Thymus (tissue), 11 donors: ENCODE measurements at regions not wholly inside any gene's neighbourhood (a gene's known extent, or its start where the extent isn't known, plus 50 kb on each side); places are given as distances from the start of the nearest gene placed in this dataset.

Experiments used
- DNase-seq, 9 donors: peaks; one replicate each; pipeline ENCODE4 v3.0.0-alpha.2; 2013; ENCODE audit warnings: low spot score in 9 of 9, low read depth in 6 of 9, missing footprints in 1 of 9
- H3K27ac ChIP-seq, 2 donors: one replicate each; pipeline ENCODE4 v1.5.1; 2013; ENCODE audit warnings: control low read depth in 1 of 2, low read depth in 1 of 2, low read length in 1 of 2, mild to moderate bottlenecking in 1 of 2, moderate library complexity in 1 of 2
- H3K27me3 ChIP-seq, 2 donors: one replicate each; pipeline ENCODE4 v1.5.1; 2013; ENCODE audit warnings: low read length in 1 of 2; ENCODE audit not compliant: control insufficient read depth in 2 of 2, insufficient read depth in 1 of 2
- H3K36me3 ChIP-seq, 2 donors: one replicate each; pipeline ENCODE4 v1.5.1; 2013; ENCODE audit warnings: low read length in 1 of 2, mild to moderate bottlenecking in 1 of 2, moderate library complexity in 1 of 2; ENCODE audit not compliant: control insufficient read depth in 2 of 2, insufficient read depth in 2 of 2
- H3K4me1 ChIP-seq, 2 donors: one replicate each; pipeline ENCODE4 v1.5.1; 2013; ENCODE audit warnings: low read length in 2 of 2; ENCODE audit not compliant: control insufficient read depth in 2 of 2, insufficient read depth in 2 of 2
- H3K4me3 ChIP-seq, 2 donors: one replicate each; pipeline ENCODE4 v1.5.1; 2013; ENCODE audit warnings: low read length in 2 of 2, control low read depth in 1 of 2, mild to moderate bottlenecking in 1 of 2
- H3K9me3 ChIP-seq, 2 donors: one replicate each; pipeline ENCODE4 v1.5.1; 2013; ENCODE audit warnings: low read length in 1 of 2, mild to moderate bottlenecking in 1 of 2; ENCODE audit not compliant: control insufficient read depth in 2 of 2, insufficient read depth in 1 of 2
- WGBS: extraction: QIAGEN DNeasy Blood & Tissue Kit; methylation state at CpG from one replicate; pipeline ENCODE4 v1.1.7; 2013; 5-methylcytosine and 5-hydroxymethylcytosine counted together
- donor health status: healthy.

DNA sequence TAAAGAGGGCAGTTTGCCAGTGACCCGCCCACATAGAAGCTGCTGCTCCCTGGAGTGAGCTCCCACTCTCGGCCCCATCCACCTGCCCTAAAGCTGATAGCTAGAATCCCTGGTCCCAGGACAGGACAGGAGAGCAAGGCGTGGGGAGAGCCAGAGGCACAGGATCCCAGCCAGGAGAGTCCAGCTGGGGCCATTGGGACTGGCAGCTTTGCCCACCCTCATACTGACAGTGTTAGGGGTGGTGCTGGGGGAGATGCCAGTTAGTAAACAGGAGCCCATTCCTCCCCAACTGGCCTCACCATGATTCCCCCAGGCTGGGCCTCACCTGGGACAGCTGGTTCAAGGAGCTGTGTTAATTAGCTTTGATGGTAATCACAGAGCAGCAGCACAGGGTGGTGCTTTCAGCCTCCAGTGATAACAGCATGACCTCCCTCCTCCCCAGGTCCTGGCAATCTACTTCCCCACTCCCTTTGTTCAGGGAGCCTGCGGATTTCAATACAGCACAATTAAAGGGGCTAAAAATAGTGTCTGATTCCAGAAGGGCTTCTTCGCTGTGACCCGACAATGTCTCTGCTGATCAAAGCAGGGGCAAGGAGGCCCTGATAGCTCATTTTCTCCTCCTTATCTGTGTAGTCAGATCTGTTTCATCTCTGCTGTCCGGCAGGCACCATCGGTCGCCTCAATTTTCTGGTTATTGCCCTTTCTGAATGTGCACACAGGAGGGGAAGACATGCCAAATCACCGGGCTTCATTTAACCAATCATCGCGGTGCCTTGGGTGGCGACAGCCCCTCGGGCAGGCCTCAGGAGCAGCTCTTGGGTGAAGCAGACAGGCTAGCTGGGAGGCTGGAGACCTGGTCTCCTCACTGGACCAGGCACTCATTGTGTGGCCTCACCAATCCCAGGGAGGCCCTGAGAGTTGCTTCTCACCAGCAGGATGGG, 119.9 kb upstream of the TEX51 start:
- Histone ChIP-seq H3K4me1 (peaks cover 0 to 4% of the 10 kb centered on the region in 2 donors), H3K27ac (no peak overlapping the region), H3K27me3 (peaks cover 2 to 29% of the 10 kb centered on the region in 2 donors), H3K4me3 (no peak overlapping the region), H3K9me3 (no peaks in the 10 kb centered on the region), H3K36me3 (no peaks in the 10 kb centered on the region)
- WGBS: 67% methylated on average over 14 of the region's 14 CpGs
- no peak for DNase-seq

- no peak overlapping the region for H3K4me3 ChIP-seq
- WGBS: 94% methylated on average over 8 of the region's 8 CpGs
- peaks cover 0 to 20% of the 10 kb centered on the region in 2 donors for H3K27me3 ChIP-seq
- no peak overlapping the region for H3K27ac ChIP-seq
- H3K9me3 ChIP-seq: peaks cover 0 to 1% of the 10 kb centered on the region in 2 donors
- H3K36me3 ChIP-seq: no peaks in the 10 kb centered on the region
- peaks cover 0 to 4% of the 10 kb centered on the region in 2 donors for H3K4me1 ChIP-seq
- no peak for DNase-seq
These were observed 117.5 kb upstream of the TEX51 start for GRCh38 chr2:126781206-126781605.

GRCh38 chr2:126781806-126782205, 116.9 kb upstream of the TEX51 start:
- no peak for DNase-seq
- Histone ChIP-seq H3K9me3 (peaks cover 0 to 1% of the 10 kb centered on the region in 2 donors), H3K4me3 (no peak overlapping the region), H3K27me3 (peaks cover 0 to 15% of the 10 kb centered on the region in 2 donors), H3K36me3 (no peaks in the 10 kb centered on the region), H3K4me1 (peaks cover 0 to 4% of the 10 kb centered on the region in 2 donors), H3K27ac (no peak overlapping the region)
- WGBS: 92% methylated on average over 6 of the region's 6 CpGs

GRCh38 chr2:126782648-126783047, 116.0 kb upstream of the TEX51 start:
- peaks cover 0 to 9% of the 10 kb centered on the region in 2 donors for H3K27me3 ChIP-seq
- no peaks in the 10 kb centered on the region for H3K36me3 ChIP-seq
- WGBS: 92% methylated on average over 4 of the region's 4 CpGs
- peaks cover 0 to 1% of the 10 kb centered on the region in 2 donors for H3K9me3 ChIP-seq
- H3K4me3 ChIP-seq: no peak overlapping the region
- DNase-seq: no peak
- no peaks in the 10 kb centered on the region for H3K4me1 ChIP-seq
- no peak overlapping the region for H3K27ac ChIP-seq

DNA sequence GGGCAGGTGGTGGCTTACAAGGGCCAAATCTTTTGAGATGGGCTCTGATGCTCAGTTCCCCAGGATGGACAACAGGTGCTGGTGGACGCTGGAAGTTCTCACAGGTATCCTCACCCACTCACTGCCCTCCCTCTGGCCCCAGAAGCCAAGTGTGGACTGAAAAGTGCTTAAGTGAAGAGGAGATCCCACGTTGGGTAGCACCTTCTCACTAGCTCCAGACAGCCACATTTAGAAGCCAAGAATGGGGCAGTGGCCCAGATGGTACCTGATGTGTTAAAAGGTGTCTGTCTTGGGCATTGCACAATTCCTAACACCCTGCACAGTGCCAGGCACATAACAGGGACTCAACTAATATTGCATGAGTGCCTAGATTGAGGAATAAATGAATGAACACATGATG, 115.3 kb upstream of the TEX51 start:
- H3K27ac ChIP-seq: no peak overlapping the region
- 71% methylated on average over 2 of the region's 2 CpGs for WGBS
- H3K4me1 ChIP-seq: no peaks in the 10 kb centered on the region
- no peak overlapping the region for H3K4me3 ChIP-seq
- peaks cover 0 to 9% of the 10 kb centered on the region in 2 donors for H3K27me3 ChIP-seq
- no peaks in the 10 kb centered on the region for H3K36me3 ChIP-seq
- no peak for DNase-seq
- H3K9me3 ChIP-seq: peaks cover 0 to 1% of the 10 kb centered on the region in 2 donors

GRCh38 chr2:126784045-126784444, 114.6 kb upstream of the TEX51 start:
- WGBS: 89% methylated on average over 6 of the region's 6 CpGs
- Histone ChIP-seq H3K27ac (no peak overlapping the region), H3K4me3 (no peak overlapping the region), H3K9me3 (peaks cover 0 to 1% of the 10 kb centered on the region in 2 donors), H3K36me3 (no peaks in the 10 kb centered on the region), H3K4me1 (no peaks in the 10 kb centered on the region), H3K27me3 (peaks cover 0 to 5% of the 10 kb centered on the region in 2 donors)
- DNase-seq: no peak

DNA sequence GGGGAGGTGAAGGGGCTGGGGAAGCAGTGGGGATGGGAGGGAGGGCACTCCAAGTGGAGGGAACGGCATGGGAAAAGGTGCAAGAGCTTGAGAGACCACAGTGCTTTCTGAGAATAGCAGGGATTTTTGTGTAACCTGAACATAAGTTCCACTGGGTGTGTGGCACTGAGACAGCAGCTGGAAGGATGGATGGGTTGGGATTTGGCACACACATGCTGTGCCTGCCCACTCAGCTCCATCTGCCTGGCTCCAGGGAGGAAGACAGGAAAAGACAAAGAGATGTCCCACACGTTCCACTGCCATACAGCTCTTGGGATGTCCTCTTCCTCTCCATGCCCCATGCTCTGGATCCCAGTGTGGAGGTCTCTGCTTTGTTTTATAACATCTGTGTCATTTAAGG, 114.1 kb upstream of the TEX51 start:
- no peak overlapping the region for H3K27ac ChIP-seq
- no peaks in the 10 kb centered on the region for H3K4me1 ChIP-seq
- no peak for DNase-seq
- H3K9me3 ChIP-seq: peaks cover 0 to 1% of the 10 kb centered on the region in 2 donors
- no peak overlapping the region for H3K4me3 ChIP-seq
- WGBS: 92% methylated on average over 2 of the region's 2 CpGs
- no peaks in the 10 kb centered on the region for H3K36me3 ChIP-seq
- H3K27me3 ChIP-seq: no peaks in the 10 kb centered on the region

- 92% methylated on average over 3 of the region's 3 CpGs for WGBS
- no peak overlapping the region for H3K27ac ChIP-seq
- no peaks in the 10 kb centered on the region for H3K36me3 ChIP-seq
- H3K4me3 ChIP-seq: no peak overlapping the region
- H3K4me1 ChIP-seq: no peaks in the 10 kb centered on the region
- peaks cover 0 to 1% of the 10 kb centered on the region in 2 donors for H3K9me3 ChIP-seq
- DNase-seq: no peak
- H3K27me3 ChIP-seq: no peaks in the 10 kb centered on the region
These were observed 113.5 kb upstream of the TEX51 start for GRCh38 chr2:126785236-126785635.

DNA sequence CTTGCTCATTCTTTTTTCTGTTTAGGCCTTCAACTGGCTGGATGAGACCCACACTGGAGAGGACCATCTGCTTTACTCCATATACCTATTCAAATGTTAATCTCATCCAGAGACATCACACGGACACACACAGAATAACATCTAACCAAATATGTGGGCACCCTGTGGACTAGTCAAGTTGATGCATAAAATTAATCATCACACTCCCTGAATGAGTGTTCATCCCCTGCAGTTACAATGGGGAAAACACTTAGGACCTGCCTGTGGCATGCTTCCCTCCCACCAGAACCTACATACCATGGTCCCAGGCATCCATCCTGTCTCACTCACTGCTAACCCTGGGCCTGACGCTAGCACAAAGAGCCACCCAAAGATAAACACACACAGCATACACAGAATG, 112.8 kb upstream of the TEX51 start:
- H3K9me3 ChIP-seq: peaks cover 0 to 1% of the 10 kb centered on the region in 2 donors
- DNase-seq: no peak
- WGBS: 98% methylated on average over 2 of the region's 2 CpGs

More for the DNA sequence above, 112.8 kb upstream of the TEX51 start:
- Histone ChIP-seq H3K4me3 (no peak overlapping the region), H3K27me3 (no peaks in the 10 kb centered on the region), H3K4me1 (no peaks in the 10 kb centered on the region), H3K27ac (no peak overlapping the region), H3K36me3 (no peaks in the 10 kb centered on the region)
